MM.1S (cell line): ENCODE measurements at regions not wholly inside any gene's neighbourhood (a gene's known extent, or its start where the extent isn't known, plus 50 kb on each side); places are given as distances from the start of the nearest gene placed in this dataset.

Experiments
- EZH2phosphoT487 ChIP-seq: fragments of 300-600 bp; sonication (generic); IDR thresholded peaks from 2 replicates; pipeline ENCODE4 v1.6.1; 2018; ENCODE audit warnings: antibody characterized with exemption, low read length
- TF ChIP-seq, protein P1 (sequence below): fragments of 300-600 bp; sonication (generic); IDR thresholded peaks from 2 replicates; pipeline ENCODE4 v1.5.1; 2016; ENCODE audit warnings: antibody characterized with exemption, low read length, mixed read lengths

- no peak for TF ChIP-seq EZH2phosphoT487
- TF ChIP-seq, protein P1, sequence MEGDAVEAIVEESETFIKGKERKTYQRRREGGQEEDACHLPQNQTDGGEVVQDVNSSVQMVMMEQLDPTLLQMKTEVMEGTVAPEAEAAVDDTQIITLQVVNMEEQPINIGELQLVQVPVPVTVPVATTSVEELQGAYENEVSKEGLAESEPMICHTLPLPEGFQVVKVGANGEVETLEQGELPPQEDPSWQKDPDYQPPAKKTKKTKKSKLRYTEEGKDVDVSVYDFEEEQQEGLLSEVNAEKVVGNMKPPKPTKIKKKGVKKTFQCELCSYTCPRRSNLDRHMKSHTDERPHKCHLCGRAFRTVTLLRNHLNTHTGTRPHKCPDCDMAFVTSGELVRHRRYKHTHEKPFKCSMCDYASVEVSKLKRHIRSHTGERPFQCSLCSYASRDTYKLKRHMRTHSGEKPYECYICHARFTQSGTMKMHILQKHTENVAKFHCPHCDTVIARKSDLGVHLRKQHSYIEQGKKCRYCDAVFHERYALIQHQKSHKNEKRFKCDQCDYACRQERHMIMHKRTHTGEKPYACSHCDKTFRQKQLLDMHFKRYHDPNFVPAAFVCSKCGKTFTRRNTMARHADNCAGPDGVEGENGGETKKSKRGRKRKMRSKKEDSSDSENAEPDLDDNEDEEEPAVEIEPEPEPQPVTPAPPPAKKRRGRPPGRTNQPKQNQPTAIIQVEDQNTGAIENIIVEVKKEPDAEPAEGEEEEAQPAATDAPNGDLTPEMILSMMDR = no peak
Observed at GRCh38 chr3:178916223-178916622, 155.4 kb downstream of the ZMAT3 start.
